ENCODE measurements at regions not wholly inside any gene's neighbourhood (a gene's known extent, or its start where the extent isn't known, plus 50 kb on each side); places are given as distances from the start of the nearest gene placed in this dataset.
A peak's percentile ranks its signal among the peaks of the same experiment; 100 is the strongest.

- no peak overlapping the region for H4K5ac ChIP-seq (ENCODE audit: insufficient read length, low read depth, low read length)
- no peak overlapping the region for H2BK12ac ChIP-seq (ENCODE audit: insufficient read length, low read depth, low read length)
- no CpG with 5 or more reads among the region's 5 CpGs for WGBS (ENCODE audit: extremely low coverage, insufficient read length, low lambda C conversion rate)
- H2BK20ac ChIP-seq (ENCODE audit: low read depth, low read length, poor library complexity, severe bottlenecking), result no peak overlapping the region
- H2BK15ac ChIP-seq (ENCODE audit: low read depth, low read length), result no peak overlapping the region
- H2BK5ac ChIP-seq (ENCODE audit: insufficient read length, low read length), result no peak overlapping the region
- no peaks in the 10 kb centered on the region for H3K79me1 ChIP-seq (ENCODE audit: insufficient read depth, low read depth, low read length, poor library complexity, severe bottlenecking)
- H4K8ac ChIP-seq (replicated peaks; ENCODE audit: insufficient read length, low read depth, low read length), result no peak overlapping the region
- DNase-seq, result no peak
- no peaks in the 10 kb centered on the region for H3K79me2 ChIP-seq (ENCODE audit: insufficient read depth, low read length)
- no peaks in the 10 kb centered on the region for H3K27me3 ChIP-seq (ENCODE audit: insufficient read depth, low read length)
- no peak overlapping the region for H2AFZ ChIP-seq (ENCODE audit: low read length)
- no peak overlapping the region for H3K23ac ChIP-seq (ENCODE audit: insufficient read length, low read depth, low read length)
- no peaks in the 10 kb centered on the region for H4K20me1 ChIP-seq (ENCODE audit: control insufficient read depth, insufficient read depth, insufficient read length)
- H3K4ac ChIP-seq (ENCODE audit: low read depth, low read length), result no peak overlapping the region
- TF ChIP-seq CTCF (conservative IDR thresholded peaks at IDR 0.05), result peak; percentile 32; the same call in 2 of the 3 replicates
- H2AK5ac ChIP-seq (ENCODE audit: insufficient read length, low read length), result no peak overlapping the region
- H3K23me2 ChIP-seq (ENCODE audit: insufficient read length, low read depth, low read length, poor library complexity, severe bottlenecking), result no peaks in the 10 kb centered on the region
- H3K56ac ChIP-seq (ENCODE audit: insufficient read length, low read depth, low read length), result no peak overlapping the region
- no peak overlapping the region for H3K4me2 ChIP-seq (ENCODE audit: insufficient read depth, insufficient read length, low read length)
- peaks cover 4 to 13% of the 10 kb centered on the region in 2 experiments for H3K9me3 Mint-ChIP-seq
- no peaks in the 10 kb centered on the region for H3K9me3 ChIP-seq (ENCODE audit: control insufficient read depth, low read depth, low read length)
- H3K4me1 ChIP-seq (ENCODE audit: insufficient read depth, low read length), result no peaks in the 10 kb centered on the region
- no peaks in the 10 kb centered on the region for H3K27me3 Mint-ChIP-seq (ENCODE audit: low read depth)
- H3K4me1 Mint-ChIP-seq, result peaks cover 0 to 4% of the 10 kb centered on the region in 2 experiments; a peak in 1 of 4 replicates
- H3K36me3 Mint-ChIP-seq (ENCODE audit: insufficient read depth in 1 of 3, low read depth in 3 of 3), result peaks cover 0 to 6% (median 0%) of the 10 kb centered on the region in 3 experiments; a peak in 3 of 7 replicates
- no peak overlapping the region for H3K14ac ChIP-seq (ENCODE audit: insufficient read depth, low read length)
- H3K9ac ChIP-seq (ENCODE audit: extremely low read depth, insufficient read length, low read length), result no peak overlapping the region
- H2BK120ac ChIP-seq (ENCODE audit: low read depth, low read length, poor library complexity, severe bottlenecking), result no peak overlapping the region
- H4K91ac ChIP-seq (ENCODE audit: insufficient read length, low read depth, low read length), result no peak overlapping the region
- H3K27ac ChIP-seq (ENCODE audit: insufficient read length, low read depth, low read length), result no peak overlapping the region
- no peak overlapping the region for H3T11ph ChIP-seq (ENCODE audit: low read length)
- no peak overlapping the region for H3K18ac ChIP-seq (ENCODE audit: insufficient read length, low read depth, low read length)
- no peak overlapping the region for H3K4me3 Mint-ChIP-seq
- peak overlapping the region in 1 of 3 experiments; percentile 24; a peak in 1 of 7 replicates for H3K27ac Mint-ChIP-seq
These were observed 788.4 kb upstream of the PRMT6 start for GRCh38 chr1:106268070-106268469.

Data from H9 (cell line).